Caco-2 (cell line): ENCODE measurements at regions not wholly inside any gene's neighbourhood (a gene's known extent, or its start where the extent isn't known, plus 50 kb on each side); places are given as distances from the start of the nearest gene placed in this dataset.

Experiments used
- BruUV-seq: library from RNA; stranded (reverse); fragments of 400-500 nt; replicated peaks from 2 replicates; lab custom pipeline; 2021; lab: Mats Ljungman, UMichigan
- CTCF ChIA-PET: fragments of 300-600 bp; sonication (Branson Sonifier 250); formaldehyde crosslinking; loops from one replicate; lab custom pipeline; 2022; ENCODE audit warnings: antibody characterized with exemption; lab: Charles Lee
- POLR2A ChIA-PET: fragments of 300-600 bp; sonication (Branson Sonifier 250); formaldehyde crosslinking; loops from one replicate; lab custom pipeline; 2022; ENCODE audit warnings: antibody characterized with exemption; lab: Charles Lee
- DNase-seq, 2 experiments: peaks; one replicate each; pipeline versions ENCODE4 v3.0.0 to v3.0.0-alpha.2; 2020 to 2022
- H3K27me3 ChIP-seq: replicated peaks from 2 replicates; pipeline ENCODE4 v1.6.0; 2011; ENCODE audit warnings: low read length; ENCODE audit not compliant: control insufficient read depth, insufficient read depth
- H3K36me3 ChIP-seq: 2 replicates; pipeline ENCODE4 v1.5.1; 2011; ENCODE audit warnings: low read length; ENCODE audit not compliant: control insufficient read depth, insufficient read depth
- H3K4me1 ChIP-seq: fragments of 250-450 bp; sonication (Bioruptor Pico); 2 replicates; pipeline ENCODE4 v1.5.1; 2020; ENCODE audit warnings: mild to moderate bottlenecking
- H3K4me3 ChIP-seq: 2 replicates; pipeline ENCODE4 v1.5.1; 2011; ENCODE audit warnings: low read depth, mild to moderate bottlenecking, control low read depth, low read length
- H3K9me3 ChIP-seq: fragments of 250-450 bp; sonication (Bioruptor Pico); 2 replicates; pipeline ENCODE4 v1.5.1; 2020; ENCODE audit warnings: mild to moderate bottlenecking, moderate library complexity
- H3K27ac Mint-ChIP-seq: one replicate; pipeline ENCODE4 v1.8.0; 2022; ENCODE audit warnings: mixed read lengths; ENCODE audit not compliant: unreplicated experiment
- H3K27me3 Mint-ChIP-seq: one replicate; pipeline ENCODE4 v1.8.0; 2022; ENCODE audit warnings: mixed read lengths; ENCODE audit not compliant: insufficient read depth, unreplicated experiment
- H3K36me3 Mint-ChIP-seq: one replicate; pipeline ENCODE4 v1.8.0; 2022; ENCODE audit warnings: mild to moderate bottlenecking, mixed read lengths; ENCODE audit not compliant: insufficient read depth, unreplicated experiment
- H3K4me1 Mint-ChIP-seq: one replicate; pipeline ENCODE4 v1.8.0; 2022; ENCODE audit warnings: low read depth, mixed read lengths; ENCODE audit not compliant: unreplicated experiment
- H3K4me3 Mint-ChIP-seq: one replicate; pipeline ENCODE4 v1.8.0; 2022; ENCODE audit warnings: mild to moderate bottlenecking, moderate library complexity, mixed read lengths; ENCODE audit not compliant: unreplicated experiment
- H3K9me3 Mint-ChIP-seq: one replicate; pipeline ENCODE4 v1.8.0; 2022; ENCODE audit warnings: mixed read lengths; ENCODE audit not compliant: unreplicated experiment
- intact Hi-C: fragments of 100-400 bp; cut with micrococcal nuclease; formaldehyde crosslinking; loops from one replicate; pipeline ENCODE4 v1.10.0; 2022; ENCODE audit not compliant: unreplicated experiment
- TF ChIP-seq, protein P1 (sequence below), 2 experiments: fragments of 200-600 bp in 1 of 2; IDR thresholded peaks; 1 replicate in 1 of 2; 2 replicates in 1 of 2; pipeline versions ENCODE4 v1.5.1 to v1.8.0; 2011 to 2022; ENCODE audit warnings: antibody characterized with exemption in 1 of 2, control low read depth in 1 of 2, inconsistent platforms in 1 of 2, low read depth in 1 of 2, low read length in 1 of 2, mild to moderate bottlenecking in 1 of 2, moderate library complexity in 1 of 2; ENCODE audit not compliant: insufficient read depth in 1 of 2, severe bottlenecking in 1 of 2, unreplicated experiment in 1 of 2

DNA sequence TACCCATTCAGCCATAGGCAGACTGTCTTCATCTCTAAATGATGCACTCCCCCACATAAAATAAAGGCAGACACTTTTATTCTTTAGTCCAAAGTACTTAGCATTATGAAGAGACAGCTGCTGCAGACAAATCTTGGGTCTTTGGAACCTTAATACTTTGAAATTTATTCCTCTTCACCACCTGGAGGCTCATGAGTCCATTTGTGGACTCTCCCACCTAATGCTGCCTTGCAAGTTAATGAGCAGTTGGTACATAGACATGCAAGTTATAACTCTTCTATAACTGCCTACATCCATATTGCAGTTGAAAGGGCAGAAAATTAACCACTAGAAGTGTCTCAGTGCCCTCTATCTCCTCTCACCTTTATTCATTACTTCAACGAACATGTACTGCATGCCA, 118.6 kb upstream of the CPEB2 start:
- CTCF ChIA-PET: no interaction called here
- intact Hi-C loops: no loop called here

GRCh38 chr4:14887842-14888433, 114.3 kb upstream of the CPEB2 start:
- H3K27ac Mint-ChIP-seq: no peak overlapping the region
- intact Hi-C loops: no loop called here

More for the DNA sequence above, 118.6 kb upstream of the CPEB2 start:
- POLR2A ChIA-PET: no interaction called here
- Mint-ChIP-seq H3K9me3 (no peaks in the 10 kb centered on the region), H3K4me1 (no peaks in the 10 kb centered on the region), H3K4me3 (no peak overlapping the region), H3K27me3 (peaks cover 5% of the 10 kb centered on the region), H3K36me3 (no peaks in the 10 kb centered on the region), H3K27ac (no peak overlapping the region)
- Histone ChIP-seq H3K9me3 (no peaks in the 10 kb centered on the region), H3K27me3 (no peaks in the 10 kb centered on the region), H3K4me3 (no peak overlapping the region), H3K36me3 (no peaks in the 10 kb centered on the region), H3K4me1 (no peaks in the 10 kb centered on the region)
- DNase-seq: no peak
- BruUV-seq: no TSS peak
- TF ChIP-seq, protein P1, sequence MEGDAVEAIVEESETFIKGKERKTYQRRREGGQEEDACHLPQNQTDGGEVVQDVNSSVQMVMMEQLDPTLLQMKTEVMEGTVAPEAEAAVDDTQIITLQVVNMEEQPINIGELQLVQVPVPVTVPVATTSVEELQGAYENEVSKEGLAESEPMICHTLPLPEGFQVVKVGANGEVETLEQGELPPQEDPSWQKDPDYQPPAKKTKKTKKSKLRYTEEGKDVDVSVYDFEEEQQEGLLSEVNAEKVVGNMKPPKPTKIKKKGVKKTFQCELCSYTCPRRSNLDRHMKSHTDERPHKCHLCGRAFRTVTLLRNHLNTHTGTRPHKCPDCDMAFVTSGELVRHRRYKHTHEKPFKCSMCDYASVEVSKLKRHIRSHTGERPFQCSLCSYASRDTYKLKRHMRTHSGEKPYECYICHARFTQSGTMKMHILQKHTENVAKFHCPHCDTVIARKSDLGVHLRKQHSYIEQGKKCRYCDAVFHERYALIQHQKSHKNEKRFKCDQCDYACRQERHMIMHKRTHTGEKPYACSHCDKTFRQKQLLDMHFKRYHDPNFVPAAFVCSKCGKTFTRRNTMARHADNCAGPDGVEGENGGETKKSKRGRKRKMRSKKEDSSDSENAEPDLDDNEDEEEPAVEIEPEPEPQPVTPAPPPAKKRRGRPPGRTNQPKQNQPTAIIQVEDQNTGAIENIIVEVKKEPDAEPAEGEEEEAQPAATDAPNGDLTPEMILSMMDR (IDR thresholded peaks at IDR 0.05; ENCODE audit: insufficient read depth in 1 of 2, low read depth in 1 of 2, low read length in 1 of 2, severe bottlenecking in 1 of 2, unreplicated experiment in 1 of 2): no peak

GRCh38 chr4:14888790-14889572, 113.3 kb upstream of the CPEB2 start:
- Mint-ChIP-seq H3K9me3 (no peaks in the 10 kb centered on the region), H3K27ac (no peak overlapping the region), H3K27me3 (peaks cover 5% of the 10 kb centered on the region), H3K36me3 (no peaks in the 10 kb centered on the region), H3K4me1 (no peaks in the 10 kb centered on the region), H3K4me3 (no peak overlapping the region)
- Histone ChIP-seq H3K27me3 (no peaks in the 10 kb centered on the region), H3K4me1 (no peaks in the 10 kb centered on the region), H3K36me3 (no peaks in the 10 kb centered on the region), H3K9me3 (no peaks in the 10 kb centered on the region), H3K4me3 (no peak overlapping the region)
- ChIA-PET CTCF (no interaction called here), POLR2A (no interaction called here)
- DNase-seq: no peak
- TF ChIP-seq, protein P1 (IDR thresholded peaks at IDR 0.05; ENCODE audit: insufficient read depth in 1 of 2, low read depth in 1 of 2, low read length in 1 of 2, severe bottlenecking in 1 of 2, unreplicated experiment in 1 of 2): no peak
- intact Hi-C loops: no loop called here
- BruUV-seq: no TSS peak

More at GRCh38 chr4:14887842-14888433, 114.3 kb upstream of the CPEB2 start:
- Mint-ChIP-seq H3K27me3 (peaks cover 5% of the 10 kb centered on the region), H3K36me3 (no peaks in the 10 kb centered on the region), H3K9me3 (no peaks in the 10 kb centered on the region), H3K4me1 (no peaks in the 10 kb centered on the region), H3K4me3 (no peak overlapping the region)
- TF ChIP-seq, protein P1 (IDR thresholded peaks at IDR 0.05; ENCODE audit: insufficient read depth in 1 of 2, low read depth in 1 of 2, low read length in 1 of 2, severe bottlenecking in 1 of 2, unreplicated experiment in 1 of 2): no peak
- BruUV-seq: no TSS peak
- Histone ChIP-seq H3K27me3 (no peaks in the 10 kb centered on the region), H3K36me3 (no peaks in the 10 kb centered on the region), H3K4me3 (no peak overlapping the region), H3K4me1 (no peaks in the 10 kb centered on the region), H3K9me3 (no peaks in the 10 kb centered on the region)
- no peak for DNase-seq
- POLR2A ChIA-PET: no interaction called here
- CTCF ChIA-PET: no interaction called here
